ENCODE measurements at regions not wholly inside any gene's neighbourhood (a gene's known extent, or its start where the extent isn't known, plus 50 kb on each side); places are given as distances from the start of the nearest gene placed in this dataset.
A peak's percentile ranks its signal among the peaks of the same experiment; 100 is the strongest.

- Histone ChIP-seq H3K4me1 (ENCODE audit: control insufficient read depth, insufficient read depth, low read length) (no peaks in the 10 kb centered on the region), H3K27me3 (ENCODE audit: control insufficient read depth, insufficient read depth, low read length) (no peaks in the 10 kb centered on the region), H3K36me3 (ENCODE audit: control insufficient read depth, insufficient read depth, low read length) (no peaks in the 10 kb centered on the region), H3K4me3 (ENCODE audit: low read depth, low read length) (no peak overlapping the region), H3K27ac (ENCODE audit: low read depth, low read length) (no peak overlapping the region), H3K9me3 (ENCODE audit: control insufficient read depth, insufficient read depth, low read length) (no peaks in the 10 kb centered on the region)
- WGBS (ENCODE audit: insufficient coverage), result no CpG with 5 or more reads among the region's 3 CpGs
- DNase-seq (ENCODE audit: low read depth in 4 of 6, low spot score in 6 of 6), result no peak
Observed at GRCh38 chr4:173793937-173794510, 264.0 kb upstream of the HAND2 start.

GRCh38 chr4:173782660-173783059, 252.6 kb upstream of the HAND2 start:
- H3K9me3 ChIP-seq (ENCODE audit: control insufficient read depth, insufficient read depth, low read length), result no peaks in the 10 kb centered on the region
- no peaks in the 10 kb centered on the region for H3K4me1 ChIP-seq (ENCODE audit: control insufficient read depth, insufficient read depth, low read length)
- H3K36me3 ChIP-seq (ENCODE audit: control insufficient read depth, insufficient read depth, low read length), result no peaks in the 10 kb centered on the region
- no peaks in the 10 kb centered on the region for H3K27me3 ChIP-seq (ENCODE audit: control insufficient read depth, insufficient read depth, low read length)
- no peak overlapping the region for H3K4me3 ChIP-seq (ENCODE audit: low read depth, low read length)
- DNase-seq (ENCODE audit: low read depth in 4 of 6, low spot score in 6 of 6), result no peak
- no peak overlapping the region for H3K27ac ChIP-seq (ENCODE audit: low read depth, low read length)
- no CpG with 5 or more reads among the region's 2 CpGs for WGBS (ENCODE audit: insufficient coverage)

- DNase-seq (ENCODE audit: low read depth in 4 of 6, low spot score in 6 of 6), result no peak
- no peaks in the 10 kb centered on the region for H3K36me3 ChIP-seq (ENCODE audit: control insufficient read depth, insufficient read depth, low read length)
- no peak overlapping the region for H3K4me3 ChIP-seq (ENCODE audit: low read depth, low read length)
- H3K27me3 ChIP-seq (ENCODE audit: control insufficient read depth, insufficient read depth, low read length), result no peaks in the 10 kb centered on the region
- no peaks in the 10 kb centered on the region for H3K4me1 ChIP-seq (ENCODE audit: control insufficient read depth, insufficient read depth, low read length)
- H3K27ac ChIP-seq (ENCODE audit: low read depth, low read length), result no peak overlapping the region
- 79% methylated on average over 2 of the region's 2 CpGs for WGBS (ENCODE audit: insufficient coverage)
- H3K9me3 ChIP-seq (ENCODE audit: control insufficient read depth, insufficient read depth, low read length), result peaks cover 2% of the 10 kb centered on the region
Observed at GRCh38 chr4:173777921-173778320, 247.9 kb upstream of the HAND2 start.

- H3K27ac ChIP-seq (ENCODE audit: low read depth, low read length), result no peak overlapping the region
- no peak overlapping the region for H3K4me3 ChIP-seq (ENCODE audit: low read depth, low read length)
- H3K36me3 ChIP-seq (ENCODE audit: control insufficient read depth, insufficient read depth, low read length), result no peaks in the 10 kb centered on the region
- no peak for DNase-seq (ENCODE audit: low read depth in 4 of 6, low spot score in 6 of 6)
- no peaks in the 10 kb centered on the region for H3K27me3 ChIP-seq (ENCODE audit: control insufficient read depth, insufficient read depth, low read length)
- peaks cover 2% of the 10 kb centered on the region for H3K9me3 ChIP-seq (ENCODE audit: control insufficient read depth, insufficient read depth, low read length)
- H3K4me1 ChIP-seq (ENCODE audit: control insufficient read depth, insufficient read depth, low read length), result no peaks in the 10 kb centered on the region
- WGBS (ENCODE audit: insufficient coverage), result 88% methylated on average over 4 of the region's 4 CpGs
Observed at GRCh38 chr4:173777421-173777820, 247.4 kb upstream of the HAND2 start.

GRCh38 chr4:173769568-173769967, 239.5 kb upstream of the HAND2 start:
- WGBS (ENCODE audit: insufficient coverage), result no CpG with 5 or more reads among the region's 1 CpG

GRCh38 chr4:173767650-173768049, 237.6 kb upstream of the HAND2 start:
- WGBS (ENCODE audit: insufficient coverage), result 76% methylated on average over 2 of the region's 5 CpGs
- H3K9me3 ChIP-seq (ENCODE audit: control insufficient read depth, insufficient read depth, low read length), result no peaks in the 10 kb centered on the region
- no peaks in the 10 kb centered on the region for H3K4me1 ChIP-seq (ENCODE audit: control insufficient read depth, insufficient read depth, low read length)
- H3K36me3 ChIP-seq (ENCODE audit: control insufficient read depth, insufficient read depth, low read length), result no peaks in the 10 kb centered on the region
- DNase-seq (ENCODE audit: low read depth in 4 of 6, low spot score in 6 of 6), result no peak
- H3K4me3 ChIP-seq (ENCODE audit: low read depth, low read length), result no peak overlapping the region
- H3K27ac ChIP-seq (ENCODE audit: low read depth, low read length), result no peak overlapping the region
- no peaks in the 10 kb centered on the region for H3K27me3 ChIP-seq (ENCODE audit: control insufficient read depth, insufficient read depth, low read length)

More at GRCh38 chr4:173769568-173769967, 239.5 kb upstream of the HAND2 start:
- no peak overlapping the region for H3K27ac ChIP-seq (ENCODE audit: low read depth, low read length)
- no peaks in the 10 kb centered on the region for H3K9me3 ChIP-seq (ENCODE audit: control insufficient read depth, insufficient read depth, low read length)
- no peaks in the 10 kb centered on the region for H3K27me3 ChIP-seq (ENCODE audit: control insufficient read depth, insufficient read depth, low read length)
- H3K4me3 ChIP-seq (ENCODE audit: low read depth, low read length), result no peak overlapping the region
- no peaks in the 10 kb centered on the region for H3K4me1 ChIP-seq (ENCODE audit: control insufficient read depth, insufficient read depth, low read length)
- no peak for DNase-seq (ENCODE audit: low read depth in 4 of 6, low spot score in 6 of 6)
- H3K36me3 ChIP-seq (ENCODE audit: control insufficient read depth, insufficient read depth, low read length), result no peaks in the 10 kb centered on the region

GRCh38 chr4:173766171-173766600, 236.2 kb upstream of the HAND2 start:
- no peaks in the 10 kb centered on the region for H3K9me3 ChIP-seq (ENCODE audit: control insufficient read depth, insufficient read depth, low read length)
- no peaks in the 10 kb centered on the region for H3K27me3 ChIP-seq (ENCODE audit: control insufficient read depth, insufficient read depth, low read length)
- no peaks in the 10 kb centered on the region for H3K36me3 ChIP-seq (ENCODE audit: control insufficient read depth, insufficient read depth, low read length)
- no peak for DNase-seq (ENCODE audit: low read depth in 4 of 6, low spot score in 6 of 6)
- no peak overlapping the region for H3K4me3 ChIP-seq (ENCODE audit: low read depth, low read length)
- no peaks in the 10 kb centered on the region for H3K4me1 ChIP-seq (ENCODE audit: control insufficient read depth, insufficient read depth, low read length)
- H3K27ac ChIP-seq (ENCODE audit: low read depth, low read length), result no peak overlapping the region
- no CpG with 5 or more reads among the region's 1 CpG for WGBS (ENCODE audit: insufficient coverage)

GRCh38 chr4:173765751-173766150, 235.7 kb upstream of the HAND2 start:
- DNase-seq (ENCODE audit: low read depth in 4 of 6, low spot score in 6 of 6), result peak in 1 of 6 donors; percentile 14
- Histone ChIP-seq H3K27me3 (ENCODE audit: control insufficient read depth, insufficient read depth, low read length) (no peaks in the 10 kb centered on the region), H3K4me1 (ENCODE audit: control insufficient read depth, insufficient read depth, low read length) (no peaks in the 10 kb centered on the region), H3K9me3 (ENCODE audit: control insufficient read depth, insufficient read depth, low read length) (no peaks in the 10 kb centered on the region), H3K4me3 (ENCODE audit: low read depth, low read length) (no peak overlapping the region), H3K27ac (ENCODE audit: low read depth, low read length) (no peak overlapping the region), H3K36me3 (ENCODE audit: control insufficient read depth, insufficient read depth, low read length) (no peaks in the 10 kb centered on the region)
- 100% methylated on average over 1 of the region's 4 CpGs for WGBS (ENCODE audit: insufficient coverage)

- H3K27ac ChIP-seq (ENCODE audit: low read depth, low read length), result no peak overlapping the region
- no peak for DNase-seq (ENCODE audit: low read depth in 4 of 6, low spot score in 6 of 6)
- no peaks in the 10 kb centered on the region for H3K36me3 ChIP-seq (ENCODE audit: control insufficient read depth, insufficient read depth, low read length)
- H3K27me3 ChIP-seq (ENCODE audit: control insufficient read depth, insufficient read depth, low read length), result no peaks in the 10 kb centered on the region
- WGBS (ENCODE audit: insufficient coverage), result 82% methylated on average over 4 of the region's 4 CpGs
- H3K4me3 ChIP-seq (ENCODE audit: low read depth, low read length), result no peak overlapping the region
- no peaks in the 10 kb centered on the region for H3K9me3 ChIP-seq (ENCODE audit: control insufficient read depth, insufficient read depth, low read length)
- H3K4me1 ChIP-seq (ENCODE audit: control insufficient read depth, insufficient read depth, low read length), result no peaks in the 10 kb centered on the region
Observed at GRCh38 chr4:173763389-173763788, 233.4 kb upstream of the HAND2 start.

GRCh38 chr4:173761938-173762337, 231.9 kb upstream of the HAND2 start:
- Histone ChIP-seq H3K4me3 (ENCODE audit: low read depth, low read length) (no peak overlapping the region), H3K27ac (ENCODE audit: low read depth, low read length) (no peak overlapping the region), H3K9me3 (ENCODE audit: control insufficient read depth, insufficient read depth, low read length) (no peaks in the 10 kb centered on the region), H3K36me3 (ENCODE audit: control insufficient read depth, insufficient read depth, low read length) (no peaks in the 10 kb centered on the region), H3K4me1 (ENCODE audit: control insufficient read depth, insufficient read depth, low read length) (no peaks in the 10 kb centered on the region), H3K27me3 (ENCODE audit: control insufficient read depth, insufficient read depth, low read length) (no peaks in the 10 kb centered on the region)
- DNase-seq (ENCODE audit: low read depth in 4 of 6, low spot score in 6 of 6), result no peak
- WGBS (ENCODE audit: insufficient coverage), result 92% methylated on average over 4 of the region's 5 CpGs
